Esophagus (tissue), 2 donors: ENCODE measurements at regions not wholly inside any gene's neighbourhood (a gene's known extent, or its start where the extent isn't known, plus 50 kb on each side); places are given as distances from the start of the nearest gene placed in this dataset.

Experiments used
- H3K27ac ChIP-seq, 2 donors: one replicate each; pipeline ENCODE4 v1.5.1; 2013; ENCODE audit warnings: low read depth in 2 of 2, mild to moderate bottlenecking in 2 of 2, inconsistent platforms in 1 of 2, low read length in 1 of 2, moderate library complexity in 1 of 2
- H3K27me3 ChIP-seq, 2 donors: one replicate each; pipeline ENCODE4 v1.6.1; 2013; ENCODE audit warnings: low read length in 2 of 2, control low read depth in 1 of 2, mild to moderate bottlenecking in 1 of 2; ENCODE audit not compliant: insufficient read depth in 2 of 2, control insufficient read depth in 1 of 2
- H3K36me3 ChIP-seq, 2 donors: one replicate each; pipeline ENCODE4 v1.6.1; 2013; ENCODE audit warnings: low read length in 1 of 2; ENCODE audit not compliant: control insufficient read depth in 2 of 2, insufficient read depth in 2 of 2
- H3K4me1 ChIP-seq, 2 donors: one replicate each; pipeline ENCODE4 v1.6.1; 2013; ENCODE audit warnings: low read length in 1 of 2; ENCODE audit not compliant: control insufficient read depth in 2 of 2, insufficient read depth in 2 of 2
- H3K4me3 ChIP-seq, 2 donors: one replicate each; pipeline ENCODE4 v1.5.1; 2013; ENCODE audit warnings: low read length in 2 of 2, mild to moderate bottlenecking in 2 of 2, low read depth in 1 of 2, moderate library complexity in 1 of 2
- H3K9me3 ChIP-seq, 2 donors: one replicate each; pipeline ENCODE4 v1.6.1; 2013; ENCODE audit warnings: mild to moderate bottlenecking in 2 of 2, low read depth in 1 of 2, low read length in 1 of 2, moderate library complexity in 1 of 2; ENCODE audit not compliant: control insufficient read depth in 2 of 2, insufficient read depth in 1 of 2
- WGBS, 2 donors: extraction: QIAGEN DNeasy Blood & Tissue Kit; methylation state at CpG; one replicate each; pipeline ENCODE4 v1.1.7; 2013; 5-methylcytosine and 5-hydroxymethylcytosine counted together
- donor health status: healthy with polysubstance abuse.
- donor health status: Bipolar disorder and iron deficiency.

DNA sequence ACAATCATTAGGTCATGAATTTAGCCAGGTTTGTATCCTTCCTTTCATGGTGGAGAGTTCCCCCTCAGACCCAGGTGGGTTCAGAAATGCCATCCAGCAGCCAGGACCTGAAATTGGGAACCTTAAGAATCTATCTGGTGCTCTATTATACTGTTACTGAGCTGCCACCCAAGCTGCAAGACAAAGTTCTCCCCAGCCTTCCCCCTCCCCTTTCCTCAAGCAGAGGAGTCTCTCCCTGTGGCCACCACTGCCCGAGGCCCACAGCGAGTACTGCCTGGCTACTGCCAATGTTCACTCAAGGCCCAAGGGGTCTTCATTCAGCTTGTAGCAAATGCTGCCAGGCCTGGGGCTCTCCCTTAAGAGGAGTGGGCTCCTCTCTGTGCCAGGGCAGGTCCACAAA is 133.8 kb downstream of the TMEM38B start:
- Histone ChIP-seq H3K4me3 (no peak overlapping the region), H3K27me3 (no peaks in the 10 kb centered on the region), H3K27ac (no peak overlapping the region), H3K9me3 (no peaks in the 10 kb centered on the region), H3K36me3 (no peaks in the 10 kb centered on the region), H3K4me1 (no peaks in the 10 kb centered on the region)
- 96 to 100% methylated on average over 2 of the region's 2 CpGs for WGBS, 2 donors

DNA sequence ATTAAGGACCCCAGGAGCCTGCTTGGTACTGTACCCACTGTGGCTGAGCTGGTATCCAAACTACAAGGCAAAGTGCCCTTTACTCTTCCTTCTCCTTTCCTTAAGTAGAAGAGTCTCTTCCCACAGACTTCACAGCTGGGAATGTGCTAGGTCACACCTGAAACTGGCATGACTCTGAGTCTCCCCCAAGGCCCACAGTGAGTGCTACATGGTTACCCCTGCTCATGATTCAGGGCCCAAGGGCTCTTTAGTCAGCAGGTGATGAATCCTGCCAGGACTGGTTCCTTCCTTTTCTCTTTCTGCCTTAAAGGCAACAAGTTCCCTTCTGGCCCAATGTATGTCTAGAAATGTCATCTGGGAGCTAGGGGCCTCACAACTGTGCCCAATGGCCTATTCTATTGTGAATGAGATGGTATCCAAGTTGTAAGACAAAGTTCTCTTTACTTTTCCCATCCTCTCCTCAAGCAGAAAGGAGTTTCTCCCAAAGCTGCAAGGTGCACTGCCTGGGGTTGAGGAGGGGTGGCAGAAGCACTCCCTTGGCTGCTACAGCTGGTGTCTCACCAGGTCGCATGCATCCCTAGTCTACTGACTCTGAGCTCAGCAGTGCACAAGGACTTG is 134.4 kb downstream of the TMEM38B start:
- no peaks in the 10 kb centered on the region for H3K4me1 ChIP-seq
- H3K27ac ChIP-seq, result no peak overlapping the region
- no peaks in the 10 kb centered on the region for H3K36me3 ChIP-seq
- H3K9me3 ChIP-seq, result no peaks in the 10 kb centered on the region
- WGBS, 2 donors, result 35 to 76% methylated on average over 1 of the region's 1 CpG
- no peak overlapping the region for H3K4me3 ChIP-seq
- H3K27me3 ChIP-seq, result no peaks in the 10 kb centered on the region

- H3K4me1 ChIP-seq, result no peaks in the 10 kb centered on the region
- no peaks in the 10 kb centered on the region for H3K27me3 ChIP-seq
- no peak overlapping the region for H3K4me3 ChIP-seq
- 69 to 83% methylated on average over 1 of the region's 1 CpG for WGBS, 2 donors
- no peaks in the 10 kb centered on the region for H3K9me3 ChIP-seq
- H3K36me3 ChIP-seq, result no peaks in the 10 kb centered on the region
- no peak overlapping the region for H3K27ac ChIP-seq
Observed at GRCh38 chr9:105830461-105830860, 136.1 kb downstream of the TMEM38B start.

DNA sequence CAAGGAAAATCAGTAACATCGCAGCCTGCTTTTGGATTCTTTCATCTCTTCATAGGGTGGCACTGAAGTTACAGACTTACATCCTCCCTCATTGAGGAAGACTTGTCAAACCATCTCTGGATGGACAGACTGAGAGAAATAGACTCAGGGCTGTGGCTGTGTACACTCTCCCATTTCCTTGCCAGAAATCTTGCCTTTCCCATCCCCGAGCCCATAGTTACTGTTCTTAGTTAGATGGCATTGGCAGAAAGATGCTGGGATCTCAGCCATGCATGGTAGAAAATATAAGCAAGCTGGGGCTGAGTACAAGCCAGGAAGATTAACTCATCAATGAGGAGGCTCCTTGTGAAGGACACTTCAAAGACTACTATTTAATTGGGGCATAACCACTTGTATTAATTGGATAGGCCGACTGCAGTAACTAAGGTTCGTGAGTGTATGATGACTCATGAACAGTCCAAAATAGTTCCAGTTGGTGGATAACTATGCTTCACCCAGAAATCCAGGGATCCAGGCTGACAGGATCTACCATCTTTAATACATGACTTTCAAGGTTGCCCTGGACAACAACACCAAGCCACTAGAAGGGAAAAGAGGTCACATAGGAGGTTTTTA is 137.9 kb downstream of the TMEM38B start:
- H3K36me3 ChIP-seq, result no peaks in the 10 kb centered on the region
- H3K27ac ChIP-seq, result no peak overlapping the region
- H3K27me3 ChIP-seq, result no peaks in the 10 kb centered on the region
- no peak overlapping the region for H3K4me3 ChIP-seq
- WGBS, 2 donors, result 54 to 63% methylated on average over 4 of the region's 4 CpGs
- H3K4me1 ChIP-seq, result no peaks in the 10 kb centered on the region
- H3K9me3 ChIP-seq, result no peaks in the 10 kb centered on the region

DNA sequence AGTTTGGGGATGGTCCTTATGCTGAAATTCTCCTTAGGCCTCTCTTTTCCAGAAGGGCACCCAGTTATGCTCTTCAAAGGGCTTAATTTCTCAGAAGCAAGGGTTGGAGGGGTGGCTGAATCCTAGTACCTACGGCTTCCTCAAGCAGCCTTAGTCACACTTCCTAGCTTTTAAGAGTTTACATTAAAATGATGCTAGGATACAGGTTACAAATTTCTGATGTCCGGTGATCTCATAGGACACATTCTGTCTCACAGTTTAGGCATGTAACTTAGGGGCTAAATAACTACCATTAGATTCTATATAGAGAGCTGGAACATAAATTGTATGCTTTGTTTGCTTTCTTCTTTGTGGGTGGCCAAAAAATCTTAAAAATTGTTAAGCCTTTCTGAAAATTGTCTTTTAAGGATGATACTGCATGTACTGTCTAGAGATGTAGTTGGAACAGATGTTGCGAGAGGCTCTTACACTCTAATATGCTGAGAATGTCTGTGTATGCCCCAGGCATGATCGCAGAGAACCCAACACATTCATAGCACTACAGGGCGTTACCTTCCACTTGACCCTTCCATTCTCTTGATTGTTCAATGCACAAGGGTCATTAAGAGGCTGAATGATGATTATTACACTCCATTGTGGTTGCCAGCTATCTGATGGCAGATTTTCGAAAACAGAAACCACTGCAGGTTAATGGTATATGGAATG is 139.1 kb downstream of the TMEM38B start:
- H3K36me3 ChIP-seq, result no peaks in the 10 kb centered on the region
- no peaks in the 10 kb centered on the region for H3K4me1 ChIP-seq
- H3K27me3 ChIP-seq, result no peaks in the 10 kb centered on the region
- WGBS, 2 donors, result 91 to 92% methylated on average over 6 of the region's 6 CpGs
- H3K9me3 ChIP-seq, result no peaks in the 10 kb centered on the region
- no peak overlapping the region for H3K27ac ChIP-seq
- no peak overlapping the region for H3K4me3 ChIP-seq

- Histone ChIP-seq H3K36me3 (no peaks in the 10 kb centered on the region), H3K4me3 (no peak overlapping the region), H3K27me3 (no peaks in the 10 kb centered on the region), H3K9me3 (no peaks in the 10 kb centered on the region), H3K27ac (no peak overlapping the region), H3K4me1 (no peaks in the 10 kb centered on the region)
- 51 to 84% methylated on average over 2 of the region's 2 CpGs for WGBS, 2 donors
Observed at GRCh38 chr9:105834404-105834803, 140.1 kb downstream of the TMEM38B start.

- Histone ChIP-seq H3K27me3 (no peaks in the 10 kb centered on the region), H3K9me3 (no peaks in the 10 kb centered on the region), H3K4me3 (no peak overlapping the region), H3K27ac (no peak overlapping the region), H3K4me1 (no peaks in the 10 kb centered on the region), H3K36me3 (no peaks in the 10 kb centered on the region)
- WGBS, 2 donors, result 50 to 51% methylated on average over 7 of the region's 7 CpGs
Observed at GRCh38 chr9:105835721-105836120, 141.4 kb downstream of the TMEM38B start.

DNA sequence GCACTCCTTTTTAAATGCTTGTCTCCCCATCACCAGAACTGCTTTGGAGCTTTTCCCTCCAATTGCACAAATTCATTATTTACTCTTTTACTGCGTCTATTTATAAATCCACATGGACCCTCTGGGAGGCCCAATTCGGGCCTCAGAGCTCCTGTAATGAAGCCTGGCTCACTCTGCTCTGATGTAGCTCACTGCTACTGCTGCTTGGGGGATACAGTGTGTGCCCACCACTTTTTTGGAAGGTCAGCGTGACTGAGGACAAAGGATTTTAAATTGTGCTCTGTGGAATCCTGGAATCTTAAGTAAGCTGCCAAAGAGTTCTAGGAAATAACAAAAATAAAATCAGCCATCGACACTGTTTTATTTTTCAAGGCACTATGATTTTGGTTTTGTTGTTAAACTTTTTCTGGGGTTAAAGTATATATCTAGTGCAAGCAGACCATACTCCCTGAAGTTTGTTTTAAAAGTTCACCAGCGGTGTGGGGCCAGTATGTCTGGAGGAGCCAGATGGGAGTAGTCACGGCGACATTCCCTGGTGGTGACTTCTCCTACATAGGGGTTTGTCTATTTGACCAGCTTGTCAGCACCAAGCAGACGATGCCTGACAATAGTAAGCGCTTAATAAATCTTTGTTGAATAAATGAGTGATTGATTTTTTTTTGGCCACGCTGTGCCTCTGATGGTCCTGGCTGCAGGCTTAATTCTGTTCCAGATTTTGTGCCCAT is 142.8 kb downstream of the TMEM38B start:
- H3K9me3 ChIP-seq, result no peaks in the 10 kb centered on the region
- H3K27me3 ChIP-seq, result no peaks in the 10 kb centered on the region
- no peaks in the 10 kb centered on the region for H3K36me3 ChIP-seq
- H3K4me3 ChIP-seq, result no peak overlapping the region
- no peak overlapping the region for H3K27ac ChIP-seq
- WGBS, 2 donors, result 77 to 81% methylated on average over 10 of the region's 10 CpGs
- H3K4me1 ChIP-seq, result no peaks in the 10 kb centered on the region

DNA sequence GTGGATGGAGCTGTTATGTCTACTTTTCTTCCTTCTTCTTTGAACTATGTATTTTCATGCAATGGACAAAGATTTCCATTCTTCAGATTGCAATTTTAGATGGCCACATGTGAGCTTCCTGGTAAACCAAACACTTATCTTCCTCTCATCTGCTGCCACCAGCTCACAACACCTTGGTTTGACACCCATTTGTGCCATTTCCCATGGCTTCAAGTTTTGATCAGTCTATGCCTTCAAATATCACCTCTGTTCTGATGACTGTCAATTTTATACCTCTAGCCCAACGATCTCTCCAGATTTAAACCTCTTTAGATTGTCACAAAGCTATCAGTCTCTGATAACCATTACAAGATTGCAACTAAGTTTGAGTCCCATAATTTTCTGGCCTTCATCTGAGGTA is 147.2 kb downstream of the TMEM38B start:
- no peak overlapping the region for H3K27ac ChIP-seq
- no peaks in the 10 kb centered on the region for H3K9me3 ChIP-seq
- H3K4me3 ChIP-seq, result no peak overlapping the region
- 62 to 91% methylated on average over 1 of the region's 1 CpG for WGBS, 2 donors
- H3K27me3 ChIP-seq, result no peaks in the 10 kb centered on the region
- no peaks in the 10 kb centered on the region for H3K36me3 ChIP-seq
- H3K4me1 ChIP-seq, result no peaks in the 10 kb centered on the region
